Nephron progenitor cell (in vitro differentiated cells): ENCODE measurements at regions not wholly inside any gene's neighbourhood (a gene's known extent, or its start where the extent isn't known, plus 50 kb on each side); places are given as distances from the start of the nearest gene placed in this dataset.
"Not testable (repeated sequence)": the region's sequence is repeated elsewhere in the genome, so short reads cannot be mapped to it uniquely, and the experiment has no call there.

Experiments
- DNase-seq: peaks from one replicate; pipeline ENCODE4 v3.0.0; 2021
- H3K27ac Mint-ChIP-seq: 2 replicates; pipeline ENCODE4 v1.8.0; 2021; ENCODE audit warnings: mild to moderate bottlenecking, moderate library complexity, mixed read lengths
- H3K27me3 Mint-ChIP-seq: 2 replicates; pipeline ENCODE4 v1.8.0; 2021; ENCODE audit warnings: mild to moderate bottlenecking, low read depth, mixed read lengths; ENCODE audit not compliant: poor library complexity
- H3K36me3 Mint-ChIP-seq: 2 replicates; pipeline ENCODE4 v1.8.0; 2021; ENCODE audit warnings: low read depth, mixed read lengths
- H3K4me1 Mint-ChIP-seq: 2 replicates; pipeline ENCODE4 v1.8.0; 2021; ENCODE audit warnings: mixed read lengths
- H3K4me3 Mint-ChIP-seq: 2 replicates; pipeline ENCODE4 v1.8.0; 2021; ENCODE audit warnings: mild to moderate bottlenecking, moderate library complexity, mixed read lengths
- H3K9me3 Mint-ChIP-seq: 2 replicates; pipeline ENCODE4 v1.8.0; 2021; ENCODE audit warnings: mild to moderate bottlenecking, moderate library complexity, mixed read lengths
- TF ChIP-seq, protein P1 (sequence below): fragments of 200-600 bp; sonication (generic); IDR thresholded peaks from 2 replicates; pipeline ENCODE4 v1.5.0; 2021; ENCODE audit warnings: antibody characterized with exemption

GRCh38 chr14:89690139-89690538 is 264.4 kb downstream of the EFCAB11 start:
- Mint-ChIP-seq H3K27ac (no peak overlapping the region), H3K36me3 (no peaks in the 10 kb centered on the region), H3K4me1 (no peaks in the 10 kb centered on the region), H3K27me3 (peaks cover 11% of the 10 kb centered on the region), H3K9me3 (peaks cover 9% of the 10 kb centered on the region), H3K4me3 (no peak overlapping the region)
- no peak for DNase-seq
- TF ChIP-seq, protein P1, sequence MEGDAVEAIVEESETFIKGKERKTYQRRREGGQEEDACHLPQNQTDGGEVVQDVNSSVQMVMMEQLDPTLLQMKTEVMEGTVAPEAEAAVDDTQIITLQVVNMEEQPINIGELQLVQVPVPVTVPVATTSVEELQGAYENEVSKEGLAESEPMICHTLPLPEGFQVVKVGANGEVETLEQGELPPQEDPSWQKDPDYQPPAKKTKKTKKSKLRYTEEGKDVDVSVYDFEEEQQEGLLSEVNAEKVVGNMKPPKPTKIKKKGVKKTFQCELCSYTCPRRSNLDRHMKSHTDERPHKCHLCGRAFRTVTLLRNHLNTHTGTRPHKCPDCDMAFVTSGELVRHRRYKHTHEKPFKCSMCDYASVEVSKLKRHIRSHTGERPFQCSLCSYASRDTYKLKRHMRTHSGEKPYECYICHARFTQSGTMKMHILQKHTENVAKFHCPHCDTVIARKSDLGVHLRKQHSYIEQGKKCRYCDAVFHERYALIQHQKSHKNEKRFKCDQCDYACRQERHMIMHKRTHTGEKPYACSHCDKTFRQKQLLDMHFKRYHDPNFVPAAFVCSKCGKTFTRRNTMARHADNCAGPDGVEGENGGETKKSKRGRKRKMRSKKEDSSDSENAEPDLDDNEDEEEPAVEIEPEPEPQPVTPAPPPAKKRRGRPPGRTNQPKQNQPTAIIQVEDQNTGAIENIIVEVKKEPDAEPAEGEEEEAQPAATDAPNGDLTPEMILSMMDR, result no peak

- peaks cover 11% of the 10 kb centered on the region for H3K27me3 Mint-ChIP-seq
- not testable (repeated sequence) for H3K27ac Mint-ChIP-seq, H3K36me3 Mint-ChIP-seq, DNase-seq, H3K4me1 Mint-ChIP-seq, H3K4me3 Mint-ChIP-seq
- peaks cover 13% of the 10 kb centered on the region for H3K9me3 Mint-ChIP-seq
Observed at GRCh38 chr14:89689711-89690110, 264.8 kb downstream of the EFCAB11 start.

DNA sequence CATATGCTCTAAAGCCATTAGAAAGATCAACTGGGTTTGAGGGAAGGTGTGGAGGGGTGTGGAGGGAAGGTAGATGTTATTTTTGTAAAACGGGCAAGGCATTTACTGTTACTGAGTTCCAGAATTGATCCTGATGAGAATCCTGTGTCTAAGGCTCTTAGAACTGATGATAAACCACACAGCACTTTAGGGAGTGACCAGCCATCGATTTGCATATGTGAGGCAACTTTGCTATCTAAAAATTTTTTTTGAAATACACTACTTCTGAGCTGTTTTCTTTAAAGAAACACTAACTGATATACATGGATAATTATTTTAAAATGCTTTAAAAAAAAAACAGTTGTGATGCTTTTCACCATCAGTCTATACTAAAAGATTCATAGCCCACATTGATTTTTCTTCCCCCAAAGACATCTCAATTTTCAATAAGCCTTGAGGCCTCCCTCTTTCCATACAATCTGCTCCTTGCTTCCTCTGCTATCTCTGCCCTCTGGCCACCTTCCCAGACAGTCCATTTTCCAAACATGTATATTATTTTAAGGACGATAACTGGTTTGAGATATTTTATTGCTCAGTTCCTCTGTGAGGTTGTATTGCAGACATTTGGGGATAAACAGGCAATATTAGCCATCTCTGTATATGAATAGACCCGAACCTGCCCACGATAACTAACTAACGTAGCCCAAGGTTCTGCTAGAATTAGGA is 265.9 kb downstream of the EFCAB11 start:
- Mint-ChIP-seq H3K9me3 (peaks cover 21% of the 10 kb centered on the region), H3K27me3 (peaks cover 11% of the 10 kb centered on the region), H3K4me3 (no peak overlapping the region), H3K36me3 (no peaks in the 10 kb centered on the region), H3K4me1 (no peaks in the 10 kb centered on the region), H3K27ac (no peak overlapping the region)
- TF ChIP-seq, protein P1, result no peak
- no peak for DNase-seq

GRCh38 chr14:89687129-89687528 is 267.4 kb downstream of the EFCAB11 start:
- H3K36me3 Mint-ChIP-seq, DNase-seq, H3K4me1 Mint-ChIP-seq, H3K4me3 Mint-ChIP-seq, H3K27ac Mint-ChIP-seq: not testable (repeated sequence)
- Mint-ChIP-seq H3K9me3 (peaks cover 32% of the 10 kb centered on the region), H3K27me3 (peaks cover 11% of the 10 kb centered on the region)

DNA sequence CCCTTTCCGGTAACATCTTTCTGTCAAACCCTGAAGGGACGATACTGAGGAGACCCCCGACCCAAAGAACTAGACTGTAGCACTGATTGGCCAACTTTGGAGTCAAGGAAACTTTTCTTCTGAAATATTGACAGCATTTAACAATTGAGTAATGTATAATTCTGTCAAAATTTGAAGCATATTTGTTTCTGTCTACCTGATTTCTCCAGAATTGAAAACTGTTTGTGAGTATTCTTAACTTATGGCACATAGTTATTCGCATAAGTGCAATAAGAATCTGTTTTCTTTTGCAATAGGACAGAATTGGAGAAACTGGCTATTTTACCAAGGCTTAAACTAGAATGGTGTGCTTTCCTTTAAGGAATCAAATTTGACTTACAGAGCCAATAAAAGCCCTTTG is 267.1 kb upstream of the FOXN3 start:
- DNase-seq, result no peak
- no peaks in the 10 kb centered on the region for H3K4me1 Mint-ChIP-seq
- no peak overlapping the region for H3K27ac Mint-ChIP-seq
- TF ChIP-seq, protein P1, result no peak
- H3K36me3 Mint-ChIP-seq, result no peaks in the 10 kb centered on the region
- H3K9me3 Mint-ChIP-seq, result peaks cover 36% of the 10 kb centered on the region
- peaks cover 4% of the 10 kb centered on the region for H3K27me3 Mint-ChIP-seq
- H3K4me3 Mint-ChIP-seq, result no peak overlapping the region

- Mint-ChIP-seq H3K9me3 (peaks cover 32% of the 10 kb centered on the region), H3K27me3 (peaks cover 3% of the 10 kb centered on the region), H3K4me3 (no peak overlapping the region), H3K27ac (no peak overlapping the region), H3K4me1 (no peaks in the 10 kb centered on the region), H3K36me3 (no peaks in the 10 kb centered on the region)
- TF ChIP-seq, protein P1, result no peak
- no peak for DNase-seq
Observed at GRCh38 chr14:89681086-89682018, 264.3 kb upstream of the FOXN3 start.
